MV-4-11 (cell line): ENCODE measurements at regions not wholly inside any gene's neighbourhood (a gene's known extent, or its start where the extent isn't known, plus 50 kb on each side); places are given as distances from the start of the nearest gene placed in this dataset.
"Not testable (repeated sequence)": the region's sequence is repeated elsewhere in the genome, so short reads cannot be mapped to it uniquely, and the experiment has no call there.

Experiments
- DNase-seq: peaks from one replicate; lab custom pipeline; 2025; lab: John Stamatoyannopoulos, UW

- DNase-seq = no peak
Measured at GRCh38 chr13:63838366-63839110, 2422.9 kb upstream of the PCDH20 start.

- DNase-seq = not testable (repeated sequence)
Measured at GRCh38 chr13:63837701-63838100, 2422.1 kb upstream of the PCDH20 start.

- not testable (repeated sequence) for DNase-seq
Measured at GRCh38 chr13:63829609-63830008, 2414.0 kb upstream of the PCDH20 start.

- DNase-seq = not testable (repeated sequence)
Measured at GRCh38 chr13:63821785-63822184, 2406.1 kb upstream of the PCDH20 start.

GRCh38 chr13:63811428-63812004 lies 2395.9 kb upstream of the PCDH20 start:
- DNase-seq = not testable (repeated sequence)

- not testable (repeated sequence) for DNase-seq
Measured at GRCh38 chr13:63791134-63791533, 2375.5 kb upstream of the PCDH20 start.

GRCh38 chr13:63774133-63774532 lies 2358.5 kb upstream of the PCDH20 start:
- no peak for DNase-seq

GRCh38 chr13:63773476-63773875 lies 2357.8 kb upstream of the PCDH20 start:
- DNase-seq = no peak

GRCh38 chr13:63757683-63758082 lies 2342.0 kb upstream of the PCDH20 start:
- DNase-seq = not testable (repeated sequence)

GRCh38 chr13:63749857-63750256 lies 2334.2 kb upstream of the PCDH20 start:
- DNase-seq = not testable (repeated sequence)

- not testable (repeated sequence) for DNase-seq
Measured at GRCh38 chr13:63741814-63742101, 2326.1 kb upstream of the PCDH20 start.

GRCh38 chr13:63741029-63741813 lies 2325.6 kb upstream of the PCDH20 start:
- no peak for DNase-seq

GRCh38 chr13:63739112-63739735 lies 2323.6 kb upstream of the PCDH20 start:
- not testable (repeated sequence) for DNase-seq

- no peak for DNase-seq
Measured at GRCh38 chr13:63737418-63737817, 2321.8 kb upstream of the PCDH20 start.

- no peak for DNase-seq
Measured at GRCh38 chr13:63731896-63732295, 2316.2 kb upstream of the PCDH20 start.

GRCh38 chr13:63712159-63712558 lies 2296.5 kb upstream of the PCDH20 start:
- DNase-seq = not testable (repeated sequence)

- DNase-seq = no peak
Measured at GRCh38 chr13:63706751-63707150, 2291.1 kb upstream of the PCDH20 start.

GRCh38 chr13:63704521-63704920 lies 2288.9 kb upstream of the PCDH20 start:
- DNase-seq = no peak

GRCh38 chr13:63700350-63700749 lies 2284.7 kb upstream of the PCDH20 start:
- no peak for DNase-seq

GRCh38 chr13:63699948-63700347 lies 2284.3 kb upstream of the PCDH20 start:
- no peak for DNase-seq

GRCh38 chr13:63696055-63696454 lies 2280.4 kb upstream of the PCDH20 start:
- no peak for DNase-seq

GRCh38 chr13:63693696-63694095 lies 2278.0 kb upstream of the PCDH20 start:
- no peak for DNase-seq

GRCh38 chr13:63691474-63691873 lies 2275.8 kb upstream of the PCDH20 start:
- no peak for DNase-seq
